Forelimb muscle (tissue), 1 donor: ENCODE measurements at regions not wholly inside any gene's neighbourhood (a gene's known extent, or its start where the extent isn't known, plus 50 kb on each side); places are given as distances from the start of the nearest gene placed in this dataset.
"Not testable (repeated sequence)": the region's sequence is repeated elsewhere in the genome, so short reads cannot be mapped to it uniquely, and the experiment has no call there.

Experiments
- DNase-seq: peaks from one replicate; pipeline ENCODE4 v3.0.0-alpha.2; 2013; ENCODE audit warnings: low read depth

GRCh38 chr2:8489751-8490150 lies 192.1 kb upstream of the ID2 start:
- no peak for DNase-seq

GRCh38 chr2:8490166-8490721 lies 191.6 kb upstream of the ID2 start:
- DNase-seq = no peak

- no peak for DNase-seq
These were observed 190.4 kb upstream of the ID2 start for GRCh38 chr2:8491296-8492027.

GRCh38 chr2:8494151-8494550 lies 187.7 kb upstream of the ID2 start:
- DNase-seq = no peak

GRCh38 chr2:8494589-8494988 lies 187.3 kb upstream of the ID2 start:
- DNase-seq = no peak

GRCh38 chr2:8495189-8495989 lies 186.5 kb upstream of the ID2 start:
- DNase-seq = no peak

- no peak for DNase-seq
These were observed 185.8 kb upstream of the ID2 start for GRCh38 chr2:8496079-8496478.

GRCh38 chr2:8496617-8497016 lies 185.2 kb upstream of the ID2 start:
- DNase-seq = no peak

- no peak for DNase-seq
These were observed 182.9 kb upstream of the ID2 start for GRCh38 chr2:8498994-8499393.

GRCh38 chr2:8500124-8501054 lies 181.5 kb upstream of the ID2 start:
- no peak for DNase-seq

GRCh38 chr2:8501061-8501720 lies 180.7 kb upstream of the ID2 start:
- DNase-seq = no peak

- no peak for DNase-seq
These were observed 179.5 kb upstream of the ID2 start for GRCh38 chr2:8502316-8502715.

- DNase-seq = no peak
These were observed 176.4 kb upstream of the ID2 start for GRCh38 chr2:8505311-8505920.

- DNase-seq = no peak
These were observed 175.1 kb upstream of the ID2 start for GRCh38 chr2:8506746-8507145.

- no peak for DNase-seq
These were observed 173.1 kb upstream of the ID2 start for GRCh38 chr2:8508766-8509165.

- DNase-seq = no peak
These were observed 172.2 kb upstream of the ID2 start for GRCh38 chr2:8509621-8510020.

GRCh38 chr2:8510055-8510454 lies 171.8 kb upstream of the ID2 start:
- not testable (repeated sequence) for DNase-seq

GRCh38 chr2:8510519-8510918 lies 171.3 kb upstream of the ID2 start:
- DNase-seq = no peak

- no peak for DNase-seq
These were observed 169.8 kb upstream of the ID2 start for GRCh38 chr2:8511868-8512612.

GRCh38 chr2:8513601-8514273 lies 168.1 kb upstream of the ID2 start:
- DNase-seq = no peak
